BE2C (cell line): ENCODE measurements at regions not wholly inside any gene's neighbourhood (a gene's known extent, or its start where the extent isn't known, plus 50 kb on each side); places are given as distances from the start of the nearest gene placed in this dataset.

Experiments
- DNase-seq: peaks from one replicate; pipeline ENCODE4 v3.0.0-alpha.2; 2020
- H3K27me3 ChIP-seq: fragments of 250-450 bp; sonication (Bioruptor Pico); 2 replicates; pipeline ENCODE4 v1.5.1; 2020; ENCODE audit warnings: mild to moderate bottlenecking
- H3K36me3 ChIP-seq: fragments of 250-450 bp; sonication (Bioruptor Pico); 2 replicates; pipeline ENCODE4 v1.5.1; 2020; ENCODE audit warnings: mild to moderate bottlenecking
- H3K4me1 ChIP-seq: fragments of 250-450 bp; sonication (Bioruptor Pico); 2 replicates; pipeline ENCODE4 v1.5.1; 2020
- H3K4me3 ChIP-seq: 2 replicates; pipeline ENCODE4 v1.5.1; 2011; ENCODE audit warnings: low read depth, low read length
- H3K9me3 ChIP-seq: fragments of 250-450 bp; sonication (Bioruptor Pico); 2 replicates; pipeline ENCODE4 v1.5.1; 2020
- TF ChIP-seq, protein P1 (sequence below): IDR thresholded peaks from 2 replicates; pipeline ENCODE4 v1.5.1; 2012; ENCODE audit warnings: mild to moderate bottlenecking, low read depth, low read length

DNA sequence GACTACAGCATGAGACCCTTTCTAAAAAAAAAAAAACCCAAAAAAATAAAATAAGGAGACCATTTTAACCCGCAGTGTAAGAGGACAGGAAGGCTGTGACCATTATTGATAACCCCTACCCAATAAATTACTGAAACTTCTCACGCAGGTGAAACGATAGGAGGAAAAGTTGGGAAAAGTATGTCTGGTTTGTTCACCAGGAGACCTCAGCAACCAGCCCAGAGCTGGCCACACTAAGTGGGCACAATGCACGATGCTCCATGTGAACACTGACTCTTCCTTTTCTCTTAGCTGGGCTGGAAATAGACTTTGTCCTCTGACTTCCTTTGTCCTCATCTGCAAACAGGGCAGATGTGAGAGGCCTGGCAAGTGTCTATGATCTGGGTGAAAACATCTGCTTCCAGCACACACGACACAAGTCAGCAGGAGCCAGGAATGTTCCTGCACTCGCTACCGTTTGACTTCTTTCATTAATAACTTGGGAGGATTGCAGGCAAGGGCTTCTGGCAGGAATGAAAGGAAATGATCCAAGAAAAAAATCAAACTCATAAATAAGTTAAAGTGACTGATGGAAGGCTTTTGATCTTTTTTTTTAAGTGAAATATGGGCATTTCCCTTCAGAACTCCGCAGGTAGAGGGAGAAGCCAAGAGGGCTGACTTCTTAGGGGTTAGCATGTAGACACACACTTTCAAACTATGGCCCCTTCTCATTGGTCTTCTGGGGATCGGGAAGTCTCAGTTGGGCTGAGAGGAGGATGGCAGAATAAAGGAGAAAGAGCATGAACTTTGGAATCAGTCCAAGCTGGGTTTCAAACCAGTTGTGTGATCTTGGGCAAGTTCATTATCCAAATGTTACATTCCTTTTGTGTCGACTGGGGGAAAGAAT, 137.4 kb upstream of the MYCN start:
- DNase-seq = no peak
- no peaks in the 10 kb centered on the region for H3K4me1 ChIP-seq
- H3K36me3 ChIP-seq = no peaks in the 10 kb centered on the region
- H3K9me3 ChIP-seq = no peaks in the 10 kb centered on the region
- peaks cover 3% of the 10 kb centered on the region; the same call in 1 of the 2 replicates for H3K27me3 ChIP-seq
- TF ChIP-seq, protein P1, sequence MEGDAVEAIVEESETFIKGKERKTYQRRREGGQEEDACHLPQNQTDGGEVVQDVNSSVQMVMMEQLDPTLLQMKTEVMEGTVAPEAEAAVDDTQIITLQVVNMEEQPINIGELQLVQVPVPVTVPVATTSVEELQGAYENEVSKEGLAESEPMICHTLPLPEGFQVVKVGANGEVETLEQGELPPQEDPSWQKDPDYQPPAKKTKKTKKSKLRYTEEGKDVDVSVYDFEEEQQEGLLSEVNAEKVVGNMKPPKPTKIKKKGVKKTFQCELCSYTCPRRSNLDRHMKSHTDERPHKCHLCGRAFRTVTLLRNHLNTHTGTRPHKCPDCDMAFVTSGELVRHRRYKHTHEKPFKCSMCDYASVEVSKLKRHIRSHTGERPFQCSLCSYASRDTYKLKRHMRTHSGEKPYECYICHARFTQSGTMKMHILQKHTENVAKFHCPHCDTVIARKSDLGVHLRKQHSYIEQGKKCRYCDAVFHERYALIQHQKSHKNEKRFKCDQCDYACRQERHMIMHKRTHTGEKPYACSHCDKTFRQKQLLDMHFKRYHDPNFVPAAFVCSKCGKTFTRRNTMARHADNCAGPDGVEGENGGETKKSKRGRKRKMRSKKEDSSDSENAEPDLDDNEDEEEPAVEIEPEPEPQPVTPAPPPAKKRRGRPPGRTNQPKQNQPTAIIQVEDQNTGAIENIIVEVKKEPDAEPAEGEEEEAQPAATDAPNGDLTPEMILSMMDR = no peak
- H3K4me3 ChIP-seq = no peak overlapping the region

DNA sequence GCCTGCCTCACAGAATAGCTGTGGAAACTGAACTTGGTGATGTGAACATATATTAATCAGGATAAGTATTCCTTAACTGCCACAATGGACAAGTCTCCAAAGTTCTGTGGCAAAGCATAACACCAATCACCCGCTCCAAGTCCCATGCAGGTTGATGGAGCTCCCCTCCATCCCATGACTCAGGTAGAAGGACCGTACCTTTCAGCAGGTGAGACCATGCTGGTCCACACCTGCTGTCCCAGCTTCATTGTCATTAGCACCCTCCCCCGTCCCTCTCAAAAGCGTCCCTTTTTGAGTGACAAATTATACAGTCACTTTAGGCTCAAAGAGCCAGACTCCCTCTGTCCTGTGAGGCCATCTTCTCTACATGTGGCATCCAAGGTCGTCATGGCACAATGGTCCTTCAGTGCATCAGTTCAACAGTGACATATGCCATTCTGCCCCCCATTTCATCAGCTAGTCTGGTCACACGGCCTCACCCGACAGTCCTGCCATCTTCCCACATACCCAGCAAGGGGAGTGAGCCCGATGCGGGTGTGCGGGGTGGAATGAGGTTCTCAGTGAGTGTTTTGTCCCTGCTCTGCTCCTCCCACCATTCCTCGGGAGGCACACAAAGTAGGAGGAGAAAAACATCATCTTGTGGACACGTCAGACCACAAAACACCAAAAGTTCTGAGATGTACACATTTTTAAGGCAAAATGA, 136.7 kb upstream of the MYCN start:
- Histone ChIP-seq H3K9me3 (no peaks in the 10 kb centered on the region), H3K27me3 (peaks cover 3% of the 10 kb centered on the region; the same call in 1 of the 2 replicates), H3K4me3 (no peak overlapping the region), H3K36me3 (no peaks in the 10 kb centered on the region), H3K4me1 (no peaks in the 10 kb centered on the region)
- DNase-seq = no peak
- TF ChIP-seq, protein P1 = no peak

- H3K9me3 ChIP-seq = no peaks in the 10 kb centered on the region
- H3K27me3 ChIP-seq = peaks cover 3% of the 10 kb centered on the region; the same call in 1 of the 2 replicates
- no peak for DNase-seq
Observed at GRCh38 chr2:15804246-15804619, 136.1 kb upstream of the MYCN start.

GRCh38 chr2:15804691-15805090, 135.7 kb upstream of the MYCN start:
- no peaks in the 10 kb centered on the region for H3K36me3 ChIP-seq
- no peaks in the 10 kb centered on the region for H3K4me1 ChIP-seq
- H3K4me3 ChIP-seq = no peak overlapping the region
- TF ChIP-seq, protein P1 = no peak
- peaks cover 3% of the 10 kb centered on the region; the same call in 1 of the 2 replicates for H3K27me3 ChIP-seq
- no peak for DNase-seq
- H3K9me3 ChIP-seq = no peaks in the 10 kb centered on the region

More at GRCh38 chr2:15804246-15804619, 136.1 kb upstream of the MYCN start:
- no peaks in the 10 kb centered on the region for H3K4me1 ChIP-seq
- no peaks in the 10 kb centered on the region for H3K36me3 ChIP-seq
- no peak overlapping the region for H3K4me3 ChIP-seq
- TF ChIP-seq, protein P1 = no peak

DNA sequence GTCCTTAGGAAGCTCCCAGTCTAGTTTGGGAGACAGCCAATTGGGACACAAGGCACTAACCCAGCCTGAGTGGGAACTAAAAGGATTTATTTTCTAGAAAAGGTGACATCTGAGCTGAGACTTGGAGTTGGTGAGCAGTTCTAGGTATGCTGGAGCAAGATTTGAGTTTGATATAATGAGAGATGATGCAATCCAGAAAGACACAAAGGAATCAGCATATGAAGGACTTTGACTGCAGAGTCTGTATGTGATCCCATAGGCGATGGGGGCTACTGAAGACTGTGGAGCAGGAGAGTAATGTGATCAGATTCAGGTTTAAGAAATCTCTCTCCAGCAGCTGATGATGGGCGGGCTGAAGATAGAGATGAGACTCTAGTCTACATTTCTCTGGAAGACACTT, 135.1 kb upstream of the MYCN start:
- Histone ChIP-seq H3K4me1 (no peaks in the 10 kb centered on the region), H3K9me3 (no peaks in the 10 kb centered on the region), H3K27me3 (peaks cover 3% of the 10 kb centered on the region; the same call in 1 of the 2 replicates), H3K4me3 (no peak overlapping the region), H3K36me3 (no peaks in the 10 kb centered on the region)
- TF ChIP-seq, protein P1 = no peak
- DNase-seq = no peak
